SU-DHL-6 (cell line): ENCODE measurements at regions not wholly inside any gene's neighbourhood (a gene's known extent, or its start where the extent isn't known, plus 50 kb on each side); places are given as distances from the start of the nearest gene placed in this dataset.

ENCODE experiments used
- H2AFZ ChIP-seq: fragments of 200-600 bp; sonication (generic); 2 replicates; pipeline ENCODE4 v1.6.1; 2014; ENCODE audit warnings: low read depth, mild to moderate bottlenecking, moderate library complexity, mixed read lengths, antibody characterized with exemption, low read length; ENCODE audit not compliant: severe bottlenecking
- H3F3A ChIP-seq: fragments of 200-600 bp; shearing (Covaris generic); 2 replicates; pipeline ENCODE4 v1.6.0; 2016; ENCODE audit warnings: antibody characterized with exemption, mild to moderate bottlenecking; ENCODE audit not compliant: insufficient read depth
- H3K27ac ChIP-seq: fragments of 200-600 bp; sonication (generic); 2 replicates; pipeline ENCODE4 v1.5.1; 2016; ENCODE audit warnings: low read depth, mild to moderate bottlenecking, low read length, moderate library complexity, mixed read lengths
- H3K27me3 ChIP-seq: fragments of 200-600 bp; sonication (generic), shearing (Covaris generic); 2 replicates; pipeline ENCODE4 v1.6.0; 2014; ENCODE audit warnings: mild to moderate bottlenecking, low read length
- H3K36me3 ChIP-seq: fragments of 200-600 bp; sonication (generic); 2 replicates; pipeline ENCODE4 v1.6.1; 2014; ENCODE audit warnings: mild to moderate bottlenecking, low read length, mixed read lengths
- H3K4me2 ChIP-seq: fragments of 300-600, 200-600 bp; shearing (Covaris generic), sonication (generic); 2 replicates; pipeline ENCODE4 v1.6.0; 2014; ENCODE audit warnings: low read length, low read depth, mild to moderate bottlenecking; ENCODE audit not compliant: poor library complexity, severe bottlenecking
- H3K4me3 ChIP-seq: fragments of 200-600 bp; sonication (generic); 2 replicates; pipeline ENCODE4 v1.5.1; 2014; ENCODE audit warnings: antibody characterized with exemption, low read length, mild to moderate bottlenecking, mixed read lengths; ENCODE audit not compliant: insufficient read depth, poor library complexity, severe bottlenecking
- H3K79me2 ChIP-seq: fragments of 200-600 bp; sonication (generic); 2 replicates; pipeline ENCODE4 v1.6.1; 2014; ENCODE audit warnings: mild to moderate bottlenecking, low read length, moderate library complexity; ENCODE audit not compliant: insufficient read depth
- H3K9ac ChIP-seq: fragments of 200-600 bp; sonication (generic); 2 replicates; pipeline ENCODE4 v1.7.0; 2014; ENCODE audit warnings: mild to moderate bottlenecking, low read length
- H3K9me2 ChIP-seq: fragments of 200-600 bp; sonication (generic); replicated peaks from 2 replicates; pipeline ENCODE4 v1.6.1; 2014; ENCODE audit warnings: low read length; ENCODE audit not compliant: insufficient read depth
- H3K9me3 ChIP-seq: fragments of 200-600 bp; sonication (generic); 2 replicates; pipeline ENCODE4 v1.6.1; 2014; ENCODE audit warnings: low read length, mixed read lengths; ENCODE audit not compliant: insufficient read depth
- H4K20me1 ChIP-seq: fragments of 200-600 bp; sonication (generic); 2 replicates; pipeline ENCODE4 v1.6.1; 2014; ENCODE audit warnings: low read depth, mild to moderate bottlenecking, antibody characterized with exemption, low read length, moderate library complexity, mixed read lengths
- CTCF ChIP-seq: fragments of 200-600 bp; sonication (generic); IDR thresholded peaks from one replicate; pipeline ENCODE4 v1.5.1; 2017; ENCODE audit warnings: antibody characterized with exemption, mild to moderate bottlenecking, low read length, moderate library complexity; ENCODE audit not compliant: insufficient read depth, poor library complexity, severe bottlenecking
- EZH2phosphoT487 ChIP-seq: fragments of 200-600 bp; sonication (generic), shearing (Covaris generic); conservative IDR thresholded peaks from 2 replicates; pipeline ENCODE4 v1.6.1; 2018; ENCODE audit warnings: mild to moderate bottlenecking, antibody characterized with exemption, low read length, moderate library complexity, mixed read lengths

GRCh38 chr6:153727885-153728284 is 311.2 kb upstream of the OPRM1 start:
- Histone ChIP-seq H3K9ac (no peak overlapping the region), H3K79me2 (no peaks in the 10 kb centered on the region), H3F3A (no peaks in the 10 kb centered on the region), H3K27me3 (no peaks in the 10 kb centered on the region), H4K20me1 (no peaks in the 10 kb centered on the region), H3K9me2 (no peaks in the 10 kb centered on the region), H3K27ac (no peak overlapping the region), H2AFZ (no peak overlapping the region), H3K9me3 (no peaks in the 10 kb centered on the region), H3K4me2 (no peak overlapping the region), H3K36me3 (no peaks in the 10 kb centered on the region), H3K4me3 (no peak overlapping the region)
- TF ChIP-seq EZH2phosphoT487 (no peak), CTCF (no peak)

- no peaks in the 10 kb centered on the region for H3K9me3 ChIP-seq
- H3F3A ChIP-seq, result no peaks in the 10 kb centered on the region
- H4K20me1 ChIP-seq, result no peaks in the 10 kb centered on the region
- no peak overlapping the region for H3K9ac ChIP-seq
- TF ChIP-seq EZH2phosphoT487 (no peak), CTCF (no peak)
- no peaks in the 10 kb centered on the region for H3K36me3 ChIP-seq
- no peaks in the 10 kb centered on the region for H3K9me2 ChIP-seq
- no peaks in the 10 kb centered on the region for H3K79me2 ChIP-seq
- no peaks in the 10 kb centered on the region for H3K27me3 ChIP-seq
- no peak overlapping the region for H3K4me3 ChIP-seq
- H3K4me2 ChIP-seq, result no peak overlapping the region
- H3K27ac ChIP-seq, result no peak overlapping the region
- H2AFZ ChIP-seq, result no peak overlapping the region
Observed at GRCh38 chr6:153725456-153725855, 313.6 kb upstream of the OPRM1 start.

- Histone ChIP-seq H3K4me2 (no peak overlapping the region), H3K4me3 (no peak overlapping the region), H3K79me2 (no peaks in the 10 kb centered on the region), H3K9ac (no peak overlapping the region), H4K20me1 (no peaks in the 10 kb centered on the region), H3F3A (no peaks in the 10 kb centered on the region), H2AFZ (no peak overlapping the region), H3K9me3 (no peaks in the 10 kb centered on the region), H3K27me3 (no peaks in the 10 kb centered on the region), H3K36me3 (no peaks in the 10 kb centered on the region), H3K9me2 (no peaks in the 10 kb centered on the region), H3K27ac (no peak overlapping the region)
- TF ChIP-seq CTCF (no peak), EZH2phosphoT487 (no peak)
Observed at GRCh38 chr6:153720732-153721131, 318.3 kb upstream of the OPRM1 start.
